Right lobe of liver (tissue), 6 donors: ENCODE measurements at regions not wholly inside any gene's neighbourhood (a gene's known extent, or its start where the extent isn't known, plus 50 kb on each side); places are given as distances from the start of the nearest gene placed in this dataset.

ENCODE experiments used
- ATAC-seq, 4 donors: fragments of 200-7000 bp; cut with Tn5 transposase; one replicate each; pipeline ENCODE4 v1.9.1; 2020; ENCODE audit warnings: mild to moderate bottlenecking in 4 of 4, moderate library complexity in 4 of 4
- DNase-seq, 3 donors: peaks; one replicate each; pipeline ENCODE4 v3.0.0-alpha.2; 2020
- H3K27ac ChIP-seq, 3 donors: fragments of 200-600 bp; one replicate each; pipeline ENCODE4 v1.8.0; 2022
- H3K27me3 ChIP-seq, 2 donors: fragments of 200-600 bp; one replicate each; pipeline ENCODE4 v1.8.0; 2022
- H3K36me3 ChIP-seq, 4 donors: fragments of 200-600 bp; sonication (generic) in 1 of 4; one replicate each; pipeline versions ENCODE4 v1.5.1 to v1.8.0; 2017 to 2022; ENCODE audit warnings: control low read depth in 1 of 4
- H3K4me1 ChIP-seq, 4 donors: fragments of 200-600 bp; sonication (generic) in 1 of 4; one replicate each; pipeline versions ENCODE4 v1.5.1 to v1.8.0; 2017 to 2022; ENCODE audit warnings: control low read depth in 1 of 4
- H3K4me3 ChIP-seq, 3 donors: fragments of 200-600 bp; one replicate each; pipeline ENCODE4 v1.8.0; 2022
- H3K9me3 ChIP-seq, 4 donors: fragments of 200-600 bp; sonication (generic) in 1 of 4; one replicate each; pipeline versions ENCODE4 v1.5.1 to v1.8.0; 2017 to 2022; ENCODE audit warnings: control low read depth in 1 of 4
- CTCF ChIP-seq, 4 donors: fragments of 200-600 bp in 3 of 4; fragments of 450-650 bp in 1 of 4; IDR thresholded peaks; one replicate each; pipeline versions ENCODE4 v1.5.1 to v1.8.0; 2016 to 2022; ENCODE audit warnings: antibody characterized with exemption in 4 of 4, mild to moderate bottlenecking in 2 of 4
- POLR2A ChIP-seq: fragments of 450-650 bp; IDR thresholded peaks from one replicate; pipeline ENCODE4 v1.6.1; 2017; ENCODE audit warnings: antibody characterized with exemption, mild to moderate bottlenecking
- WGBS: methylation state at CpG from one replicate; pipeline ENCODE4 v1.1.6; 2018; ENCODE audit warnings: low coverage, low lambda C conversion rate; ENCODE audit not compliant: insufficient coverage; ENCODE audit errors: missing lambda C conversion rate; 5-methylcytosine and 5-hydroxymethylcytosine counted together
- intact Hi-C, 2 donors: fragments of 100-400 bp; cut with DNase I; formaldehyde crosslinking; loops; one replicate each; pipeline versions ENCODE4 v1.11.2 to v1.14.1; 2022
- donor health status: DM: no; HTN: yes; CAD: no.
- donor health status: DM: no; HTN: no; CAD: no.
- donor health status: DM: no; HTN: no; CAD: no.
- donor health status: DM: no; HTN: yes; CAD: no.
- donor health status: DM: no; HTN: yes; CAD: no.

GRCh38 chrX:42619068-42619467 is 158.9 kb downstream of the PPP1R2C start:
- no peak for ATAC-seq
- no peak for DNase-seq
- H3K27me3 ChIP-seq, result peaks cover 0 to 4% of the 10 kb centered on the region in 2 donors

DNA sequence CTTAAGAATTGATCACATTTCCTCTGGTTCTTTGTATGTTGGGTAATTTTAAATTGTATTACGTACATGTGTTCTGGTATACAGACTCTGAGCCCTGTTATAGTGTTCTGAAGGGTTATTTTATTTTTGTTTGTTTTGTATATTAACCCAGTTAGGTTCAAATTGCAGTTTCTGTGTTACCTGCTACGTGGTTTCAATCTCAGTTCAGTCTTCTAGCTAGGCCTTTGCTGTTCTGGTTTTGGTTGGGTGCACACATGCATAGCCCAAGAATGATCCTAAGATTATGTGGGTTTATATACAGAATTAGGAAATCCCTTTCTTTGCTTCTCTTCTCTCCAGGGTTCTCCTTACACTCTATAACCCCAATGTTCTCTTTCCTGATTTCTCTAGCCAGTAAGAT is 161.0 kb downstream of the PPP1R2C start:
- Histone ChIP-seq H3K36me3 (no peaks in the 10 kb centered on the region), H3K4me3 (no peak overlapping the region), H3K27me3 (peaks cover 0 to 4% of the 10 kb centered on the region in 2 donors), H3K27ac (no peak overlapping the region), H3K4me1 (no peaks in the 10 kb centered on the region), H3K9me3 (no peaks in the 10 kb centered on the region)
- WGBS, result 52% methylated on average over 2 of the region's 2 CpGs
- DNase-seq (no peak), ATAC-seq (no peak)
- intact Hi-C loops, result no loop called here
- no peak for TF ChIP-seq CTCF (IDR thresholded peaks at IDR 0.05)
- TF ChIP-seq POLR2A, result no peak

More at GRCh38 chrX:42619068-42619467, 158.9 kb downstream of the PPP1R2C start:
- TF ChIP-seq CTCF (IDR thresholded peaks at IDR 0.05), result no peak
- no peak for TF ChIP-seq POLR2A
- Histone ChIP-seq H3K27ac (no peak overlapping the region), H3K4me1 (no peaks in the 10 kb centered on the region), H3K4me3 (no peak overlapping the region), H3K9me3 (no peaks in the 10 kb centered on the region), H3K36me3 (no peaks in the 10 kb centered on the region)
- intact Hi-C loops, result no loop called here

GRCh38 chrX:42615161-42615563 is 162.8 kb downstream of the PPP1R2C start:
- 13% methylated on average over 1 of the region's 1 CpG for WGBS
- TF ChIP-seq POLR2A, result no peak
- TF ChIP-seq CTCF (IDR thresholded peaks at IDR 0.05), result peak in 1 of 4 donors; percentile 13
- no peak for ATAC-seq
- Histone ChIP-seq H3K4me1 (no peaks in the 10 kb centered on the region), H3K9me3 (no peaks in the 10 kb centered on the region), H3K27ac (no peak overlapping the region), H3K36me3 (no peaks in the 10 kb centered on the region), H3K27me3 (peaks cover 0 to 4% of the 10 kb centered on the region in 2 donors), H3K4me3 (no peak overlapping the region)
- intact Hi-C loops, result no loop called here
- DNase-seq, result peak in 1 of 3 donors; percentile 20

DNA sequence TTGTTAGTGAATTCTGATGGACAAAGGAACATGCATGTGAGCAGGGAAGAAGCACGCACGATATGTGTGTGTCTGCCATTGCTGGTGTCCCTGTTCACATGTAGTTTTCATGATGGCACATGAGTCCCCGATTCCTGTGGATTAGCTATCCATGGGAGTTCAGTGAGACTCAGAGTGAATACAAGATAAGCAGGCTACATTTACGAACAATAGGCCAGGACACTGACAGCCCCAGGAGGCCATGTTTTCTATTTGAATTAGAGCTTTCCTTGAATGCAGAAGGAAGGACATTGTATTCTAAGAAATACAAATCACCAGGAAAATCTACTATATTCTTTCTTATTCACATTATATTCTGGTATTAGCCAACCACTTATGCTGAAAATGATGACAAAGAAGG is 171.4 kb downstream of the PPP1R2C start:
- WGBS, result 90% methylated on average over 4 of the region's 4 CpGs
- intact Hi-C loops, result no loop called here

More for the DNA sequence above, 171.4 kb downstream of the PPP1R2C start:
- TF ChIP-seq POLR2A (no peak), CTCF (IDR thresholded peaks at IDR 0.05) (no peak)
- DNase-seq, result no peak
- Histone ChIP-seq H3K4me3 (no peak overlapping the region), H3K27ac (no peak overlapping the region), H3K27me3 (peaks cover 0 to 8% of the 10 kb centered on the region in 2 donors), H3K9me3 (no peaks in the 10 kb centered on the region), H3K36me3 (no peaks in the 10 kb centered on the region), H3K4me1 (peaks cover 0 to 23% (median 11%) of the 10 kb centered on the region in 4 donors)
- ATAC-seq, result no peak
